ENCODE measurements at regions not wholly inside any gene's neighbourhood (a gene's known extent, or its start where the extent isn't known, plus 50 kb on each side); places are given as distances from the start of the nearest gene placed in this dataset.

GRCh38 chr2:138215958-138216357, 251.7 kb downstream of the HNMT start:
- TF ChIP-seq POLR2AphosphoS5 (IDR thresholded peaks at IDR 0.05) = no peak
- no peak for TF ChIP-seq CTCF (IDR thresholded peaks at IDR 0.05)
- TF ChIP-seq POLR2A (IDR thresholded peaks at IDR 0.05) = no peak
- no peaks in the 10 kb centered on the region for H3K36me3 ChIP-seq
- intact Hi-C loops (cut with DNase I; ENCODE audit: low total_unique reads) = no loop called here
- H3K27ac ChIP-seq = no peak overlapping the region
- H3K27me3 ChIP-seq = no peaks in the 10 kb centered on the region
- H3K4me3 ChIP-seq = no peak overlapping the region
- no peaks in the 10 kb centered on the region for H3K9me3 ChIP-seq
- no peaks in the 10 kb centered on the region for H3K4me1 ChIP-seq
- DNase-seq (ENCODE audit: low spot score in 2 of 2) = no peak

- no peak for TF ChIP-seq POLR2AphosphoS5 (IDR thresholded peaks at IDR 0.05)
- no peak for TF ChIP-seq POLR2A (IDR thresholded peaks at IDR 0.05)
- TF ChIP-seq CTCF (IDR thresholded peaks at IDR 0.05) = no peak
- Histone ChIP-seq H3K27ac (no peak overlapping the region), H3K27me3 (no peaks in the 10 kb centered on the region), H3K4me3 (no peak overlapping the region), H3K9me3 (no peaks in the 10 kb centered on the region), H3K36me3 (no peaks in the 10 kb centered on the region), H3K4me1 (no peaks in the 10 kb centered on the region)
- DNase-seq (ENCODE audit: low spot score in 2 of 2) = no peak
- intact Hi-C loops (cut with DNase I; ENCODE audit: low total_unique reads) = no loop called here
Measured at GRCh38 chr2:138217975-138218374, 253.7 kb downstream of the HNMT start.

GRCh38 chr2:138218397-138218796, 254.1 kb downstream of the HNMT start:
- no peak for DNase-seq (ENCODE audit: low spot score in 2 of 2)
- no peaks in the 10 kb centered on the region for H3K9me3 ChIP-seq
- H3K27ac ChIP-seq = no peak overlapping the region
- no peak for TF ChIP-seq POLR2A (IDR thresholded peaks at IDR 0.05)
- TF ChIP-seq POLR2AphosphoS5 (IDR thresholded peaks at IDR 0.05) = no peak
- no peak overlapping the region for H3K4me3 ChIP-seq
- intact Hi-C loops (cut with DNase I; ENCODE audit: low total_unique reads) = no loop called here
- no peaks in the 10 kb centered on the region for H3K4me1 ChIP-seq
- H3K27me3 ChIP-seq = no peaks in the 10 kb centered on the region
- H3K36me3 ChIP-seq = no peaks in the 10 kb centered on the region

GRCh38 chr2:138219961-138220360, 255.7 kb downstream of the HNMT start:
- H3K9me3 ChIP-seq = no peaks in the 10 kb centered on the region
- intact Hi-C loops (cut with DNase I; ENCODE audit: low total_unique reads) = no loop called here
- no peak overlapping the region for H3K4me3 ChIP-seq
- no peak overlapping the region for H3K27ac ChIP-seq
- no peaks in the 10 kb centered on the region for H3K4me1 ChIP-seq
- TF ChIP-seq POLR2AphosphoS5 (IDR thresholded peaks at IDR 0.05) (no peak), POLR2A (IDR thresholded peaks at IDR 0.05) (no peak)
- H3K27me3 ChIP-seq = no peaks in the 10 kb centered on the region
- no peak for DNase-seq (ENCODE audit: low spot score in 2 of 2)
- no peaks in the 10 kb centered on the region for H3K36me3 ChIP-seq

GRCh38 chr2:138221358-138221757, 257.1 kb downstream of the HNMT start:
- Histone ChIP-seq H3K27ac (no peak overlapping the region), H3K9me3 (no peaks in the 10 kb centered on the region), H3K4me3 (no peak overlapping the region), H3K27me3 (no peaks in the 10 kb centered on the region), H3K4me1 (no peaks in the 10 kb centered on the region), H3K36me3 (no peaks in the 10 kb centered on the region)
- DNase-seq (ENCODE audit: low spot score in 2 of 2) = no peak
- intact Hi-C loops (cut with DNase I; ENCODE audit: low total_unique reads) = no loop called here
- TF ChIP-seq POLR2A (IDR thresholded peaks at IDR 0.05) (no peak), POLR2AphosphoS5 (IDR thresholded peaks at IDR 0.05) (no peak), CTCF (IDR thresholded peaks at IDR 0.05) (no peak)

- intact Hi-C loops (cut with DNase I; ENCODE audit: low total_unique reads) = no loop called here
- no peaks in the 10 kb centered on the region for H3K36me3 ChIP-seq
- no peak for TF ChIP-seq CTCF (IDR thresholded peaks at IDR 0.05)
- TF ChIP-seq POLR2AphosphoS5 (IDR thresholded peaks at IDR 0.05) = no peak
- no peak for TF ChIP-seq POLR2A (IDR thresholded peaks at IDR 0.05)
- H3K27ac ChIP-seq = no peak overlapping the region
- H3K9me3 ChIP-seq = no peaks in the 10 kb centered on the region
- no peak overlapping the region for H3K4me3 ChIP-seq
- no peaks in the 10 kb centered on the region for H3K27me3 ChIP-seq
- H3K4me1 ChIP-seq = no peaks in the 10 kb centered on the region
- no peak for DNase-seq (ENCODE audit: low spot score in 2 of 2)
Measured at GRCh38 chr2:138223319-138223718, 259.0 kb downstream of the HNMT start.

Measured in breast epithelium (tissue), 4 donors.